Parathyroid adenoma (tissue), 2 donors: ENCODE measurements at regions not wholly inside any gene's neighbourhood (a gene's known extent, or its start where the extent isn't known, plus 50 kb on each side); places are given as distances from the start of the nearest gene placed in this dataset.

ENCODE experiments used
- H2AFZ ChIP-seq: fragments of 300-600 bp; sonication (generic); one replicate; pipeline ENCODE4 v1.7.0; 2017; ENCODE audit warnings: antibody characterized with exemption, mild to moderate bottlenecking
- H3K27ac ChIP-seq: fragments of 300-600 bp; sonication (generic); one replicate; pipeline ENCODE4 v1.7.0; 2017
- H3K27me3 ChIP-seq: fragments of 300-600 bp; sonication (generic); one replicate; pipeline ENCODE4 v1.7.0; 2017; ENCODE audit warnings: low read length; ENCODE audit not compliant: control insufficient read depth, insufficient read depth
- H3K36me3 ChIP-seq: fragments of 300-600 bp; sonication (generic); one replicate; pipeline ENCODE4 v1.7.0; 2017; ENCODE audit warnings: low read length; ENCODE audit not compliant: control insufficient read depth, insufficient read depth
- H3K4me1 ChIP-seq: fragments of 300-600 bp; sonication (generic); one replicate; pipeline ENCODE4 v1.7.0; 2017; ENCODE audit warnings: control low read depth
- H3K4me2 ChIP-seq: fragments of 300-600 bp; sonication (generic); one replicate; pipeline ENCODE4 v1.7.0; 2017; ENCODE audit warnings: low read length
- H3K4me3 ChIP-seq: fragments of 300-600 bp; sonication (generic); one replicate; pipeline ENCODE4 v1.7.0; 2017; ENCODE audit warnings: low read depth, low read length
- H3K79me2 ChIP-seq: fragments of 300-600 bp; sonication (generic); one replicate; pipeline ENCODE4 v1.7.0; 2017; ENCODE audit warnings: control low read depth
- H3K9ac ChIP-seq: fragments of 300-600 bp; sonication (generic); one replicate; pipeline ENCODE4 v1.7.0; 2017; ENCODE audit warnings: mild to moderate bottlenecking
- H3K9me3 ChIP-seq: fragments of 300-600 bp; sonication (generic); one replicate; pipeline ENCODE4 v1.7.0; 2017; ENCODE audit warnings: low read length; ENCODE audit not compliant: control insufficient read depth
- TF ChIP-seq, protein P1 (sequence below): fragments of 300-600 bp; sonication (generic); IDR thresholded peaks from one replicate; pipeline ENCODE4 v1.7.0; 2017; ENCODE audit warnings: antibody characterized with exemption, mild to moderate bottlenecking
- donor health status: primary hyperparathyroidism.

DNA sequence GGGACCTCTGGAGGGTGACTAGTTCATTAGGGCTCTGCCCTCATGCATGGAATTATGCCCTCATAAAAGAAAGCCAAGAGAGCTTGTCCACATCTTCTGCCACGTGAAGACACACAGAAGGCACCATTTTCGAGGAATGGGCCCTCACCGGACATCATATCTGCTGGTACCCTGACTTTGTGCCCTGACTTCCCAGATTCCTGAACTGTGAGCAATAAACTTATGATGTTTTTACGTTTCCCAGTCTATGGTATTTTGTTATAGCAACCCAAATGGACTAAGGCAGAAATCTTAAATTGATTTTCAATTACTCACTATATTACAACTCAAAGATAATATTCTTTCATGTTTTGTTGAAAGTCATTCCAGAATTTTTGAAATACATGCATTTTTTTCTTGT, 163.8 kb upstream of the PAPPA start:
- H3K79me2 ChIP-seq, result no peaks in the 10 kb centered on the region
- no peak overlapping the region for H2AFZ ChIP-seq
- no peaks in the 10 kb centered on the region for H3K4me1 ChIP-seq
- no peak overlapping the region for H3K27ac ChIP-seq
- H3K4me2 ChIP-seq, result no peak overlapping the region
- TF ChIP-seq, protein P1, sequence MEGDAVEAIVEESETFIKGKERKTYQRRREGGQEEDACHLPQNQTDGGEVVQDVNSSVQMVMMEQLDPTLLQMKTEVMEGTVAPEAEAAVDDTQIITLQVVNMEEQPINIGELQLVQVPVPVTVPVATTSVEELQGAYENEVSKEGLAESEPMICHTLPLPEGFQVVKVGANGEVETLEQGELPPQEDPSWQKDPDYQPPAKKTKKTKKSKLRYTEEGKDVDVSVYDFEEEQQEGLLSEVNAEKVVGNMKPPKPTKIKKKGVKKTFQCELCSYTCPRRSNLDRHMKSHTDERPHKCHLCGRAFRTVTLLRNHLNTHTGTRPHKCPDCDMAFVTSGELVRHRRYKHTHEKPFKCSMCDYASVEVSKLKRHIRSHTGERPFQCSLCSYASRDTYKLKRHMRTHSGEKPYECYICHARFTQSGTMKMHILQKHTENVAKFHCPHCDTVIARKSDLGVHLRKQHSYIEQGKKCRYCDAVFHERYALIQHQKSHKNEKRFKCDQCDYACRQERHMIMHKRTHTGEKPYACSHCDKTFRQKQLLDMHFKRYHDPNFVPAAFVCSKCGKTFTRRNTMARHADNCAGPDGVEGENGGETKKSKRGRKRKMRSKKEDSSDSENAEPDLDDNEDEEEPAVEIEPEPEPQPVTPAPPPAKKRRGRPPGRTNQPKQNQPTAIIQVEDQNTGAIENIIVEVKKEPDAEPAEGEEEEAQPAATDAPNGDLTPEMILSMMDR, result no peak
- H3K9ac ChIP-seq, result no peak overlapping the region
- no peaks in the 10 kb centered on the region for H3K9me3 ChIP-seq
- no peaks in the 10 kb centered on the region for H3K36me3 ChIP-seq
- H3K4me3 ChIP-seq, result no peak overlapping the region
- no peaks in the 10 kb centered on the region for H3K27me3 ChIP-seq

DNA sequence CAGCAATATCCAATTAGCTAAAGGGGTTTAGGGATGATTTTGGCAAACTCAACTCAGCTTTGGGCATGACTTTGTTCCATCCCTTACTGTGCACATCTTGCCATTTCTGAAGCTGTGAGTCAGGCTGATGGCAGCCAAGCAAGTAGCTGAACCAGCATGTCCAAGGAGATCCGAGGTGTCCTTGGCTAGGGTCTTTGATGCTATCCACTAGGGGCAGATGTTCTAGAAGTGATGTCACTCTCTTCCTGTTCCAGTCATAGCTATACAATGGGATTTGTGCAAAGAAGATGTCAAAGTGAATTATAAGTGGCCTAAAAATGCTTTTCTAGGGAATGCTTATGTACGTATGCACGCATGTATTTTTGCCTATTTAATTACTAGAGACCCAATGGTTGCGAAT, 160.8 kb upstream of the PAPPA start:
- H3K4me2 ChIP-seq, result no peak overlapping the region
- H2AFZ ChIP-seq, result no peak overlapping the region
- no peaks in the 10 kb centered on the region for H3K79me2 ChIP-seq
- no peaks in the 10 kb centered on the region for H3K4me1 ChIP-seq
- no peaks in the 10 kb centered on the region for H3K36me3 ChIP-seq
- no peak overlapping the region for H3K27ac ChIP-seq
- TF ChIP-seq, protein P1, result no peak
- H3K27me3 ChIP-seq, result no peaks in the 10 kb centered on the region
- H3K4me3 ChIP-seq, result no peak overlapping the region
- no peak overlapping the region for H3K9ac ChIP-seq
- no peaks in the 10 kb centered on the region for H3K9me3 ChIP-seq

DNA sequence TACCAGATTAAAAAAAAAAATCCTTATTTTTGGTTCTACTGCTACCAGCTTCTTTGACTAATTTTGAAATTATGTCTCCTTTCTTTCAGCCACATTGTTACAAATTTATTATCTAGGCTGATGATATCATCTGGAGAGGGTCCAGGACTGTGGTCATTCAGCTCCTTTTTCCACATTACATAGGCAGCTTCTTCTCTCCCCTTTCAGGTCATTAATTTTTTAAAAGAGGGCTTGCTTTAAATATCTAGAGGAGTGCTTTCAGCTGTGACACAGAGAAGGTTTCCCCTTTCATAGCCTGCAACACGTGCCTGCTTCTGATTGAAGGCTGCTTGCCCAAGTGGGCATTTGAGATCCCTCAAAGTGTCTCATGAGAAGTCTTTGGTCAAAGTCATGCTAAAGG, 155.7 kb upstream of the PAPPA start:
- no peak overlapping the region for H3K9ac ChIP-seq
- H3K4me2 ChIP-seq, result no peak overlapping the region
- no peaks in the 10 kb centered on the region for H3K36me3 ChIP-seq
- H3K79me2 ChIP-seq, result no peaks in the 10 kb centered on the region
- H3K27ac ChIP-seq, result no peak overlapping the region
- H3K4me1 ChIP-seq, result no peaks in the 10 kb centered on the region
- no peak overlapping the region for H3K4me3 ChIP-seq
- TF ChIP-seq, protein P1, result no peak
- H3K27me3 ChIP-seq, result no peaks in the 10 kb centered on the region
- no peak overlapping the region for H2AFZ ChIP-seq
- H3K9me3 ChIP-seq, result no peaks in the 10 kb centered on the region

DNA sequence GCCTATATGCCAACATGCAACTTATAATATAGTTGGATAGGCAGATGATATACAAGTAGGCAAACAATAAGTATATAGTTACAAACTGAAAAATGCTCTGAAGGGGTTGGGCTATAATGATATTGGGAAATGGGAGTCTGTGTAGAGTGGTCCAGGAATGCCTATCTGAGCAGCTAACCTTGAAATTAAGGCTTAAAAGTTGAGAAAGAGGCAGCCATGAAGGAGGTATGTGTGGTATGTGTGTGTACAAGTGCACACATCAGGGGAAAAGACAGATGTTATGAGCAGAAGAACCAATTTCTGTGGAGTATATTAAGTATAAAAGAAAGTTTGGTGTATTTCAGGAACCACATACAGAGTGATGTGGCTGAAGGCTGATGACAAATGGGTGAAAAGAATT, 154.9 kb upstream of the PAPPA start:
- Histone ChIP-seq H3K4me3 (no peak overlapping the region), H3K4me2 (no peak overlapping the region), H3K79me2 (no peaks in the 10 kb centered on the region), H3K9me3 (no peaks in the 10 kb centered on the region), H3K27me3 (no peaks in the 10 kb centered on the region), H3K27ac (no peak overlapping the region), H3K9ac (no peak overlapping the region), H3K36me3 (no peaks in the 10 kb centered on the region), H3K4me1 (no peaks in the 10 kb centered on the region), H2AFZ (no peak overlapping the region)
- TF ChIP-seq, protein P1, result no peak

DNA sequence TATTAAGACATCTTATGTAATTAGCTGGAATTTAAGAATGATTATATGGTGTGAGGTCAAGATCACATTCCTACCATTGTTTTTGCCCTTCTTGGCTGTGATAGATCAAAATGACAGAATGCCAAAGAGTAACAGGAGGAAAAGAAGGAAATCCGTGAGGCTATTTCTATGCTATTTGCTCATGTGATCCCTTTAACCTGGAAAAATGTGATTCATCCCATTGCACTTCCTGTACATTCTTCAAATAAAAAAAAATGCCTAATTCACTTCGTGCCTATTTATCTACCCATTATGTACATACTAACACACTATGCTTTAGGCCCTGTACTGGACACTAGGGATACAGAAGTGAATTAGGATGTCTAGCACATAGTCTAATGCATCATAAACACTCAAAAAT, 154.1 kb upstream of the PAPPA start:
- Histone ChIP-seq H3K4me1 (no peaks in the 10 kb centered on the region), H3K27me3 (no peaks in the 10 kb centered on the region), H3K79me2 (no peaks in the 10 kb centered on the region), H2AFZ (no peak overlapping the region), H3K9ac (no peak overlapping the region), H3K36me3 (no peaks in the 10 kb centered on the region), H3K27ac (no peak overlapping the region), H3K9me3 (no peaks in the 10 kb centered on the region), H3K4me2 (no peak overlapping the region), H3K4me3 (no peak overlapping the region)
- TF ChIP-seq, protein P1, result no peak
